Germinal center (tissue), 1 donor: ENCODE measurements at regions not wholly inside any gene's neighbourhood (a gene's known extent, or its start where the extent isn't known, plus 50 kb on each side); places are given as distances from the start of the nearest gene placed in this dataset.

ENCODE experiments used
- DNase-seq: peaks from one replicate; pipeline ENCODE4 v3.0.0; 2012; ENCODE audit warnings: mixed read lengths, low spot score

DNA sequence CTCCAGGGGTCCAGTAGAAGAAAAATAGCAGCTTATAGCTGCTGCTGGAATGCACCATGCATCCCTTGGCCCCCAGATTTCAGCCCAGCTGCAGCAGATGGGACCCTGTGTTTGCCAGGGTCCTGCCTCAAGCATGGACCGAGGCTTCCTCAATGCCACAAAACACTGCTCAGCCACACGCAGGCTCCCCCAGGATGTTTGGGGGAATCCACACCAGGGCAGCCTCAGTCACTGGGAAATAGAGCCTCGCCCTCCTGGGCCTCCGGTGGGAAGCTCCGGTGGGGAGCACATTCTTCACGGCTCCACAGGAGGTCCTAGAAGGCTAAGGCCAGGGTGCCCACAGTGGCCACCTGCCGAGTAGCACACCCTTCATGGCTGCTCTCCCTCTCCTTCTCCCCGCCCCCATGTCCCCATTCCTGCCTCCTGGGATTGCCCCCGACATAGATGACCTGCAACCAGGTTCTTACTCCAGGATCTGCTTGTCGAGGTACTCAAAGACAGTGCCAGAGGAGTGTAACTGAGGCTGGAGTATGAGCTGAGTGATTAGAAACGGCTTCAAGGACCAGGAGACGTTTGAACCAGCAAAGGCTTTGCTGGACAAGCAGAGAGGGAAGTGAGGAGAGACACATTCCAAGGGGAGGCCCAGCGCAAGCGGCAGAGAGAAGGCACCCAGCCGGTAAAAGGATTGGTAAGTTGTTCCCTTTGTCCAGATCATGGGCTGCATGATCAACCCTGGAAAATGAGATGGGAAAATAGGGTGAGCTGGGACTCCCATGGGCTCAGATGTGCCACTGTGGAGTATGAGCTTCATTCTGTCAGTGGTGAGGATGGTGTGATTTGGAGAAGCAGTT lies 110.7 kb upstream of the UQCRFS1 start:
- no peak for DNase-seq

DNA sequence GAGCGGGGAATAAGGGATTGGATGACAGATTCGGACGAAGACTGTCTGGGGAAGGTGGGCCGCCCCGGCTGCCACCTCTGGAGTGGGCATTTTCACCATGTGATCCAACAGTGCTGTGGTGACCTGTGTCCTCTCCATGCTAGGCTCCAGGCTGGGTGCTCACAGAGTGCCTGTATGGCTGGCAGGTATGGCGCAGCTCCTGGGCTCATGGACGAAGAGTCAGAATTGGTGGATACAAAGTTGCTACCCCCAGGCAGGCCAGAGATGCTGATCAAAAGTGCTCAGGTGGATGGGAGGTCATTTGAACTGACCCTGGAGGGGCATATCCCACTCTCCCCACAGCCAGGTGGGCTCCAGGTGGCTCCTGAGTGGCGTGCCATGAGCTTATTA lies 111.3 kb upstream of the UQCRFS1 start:
- no peak for DNase-seq

DNA sequence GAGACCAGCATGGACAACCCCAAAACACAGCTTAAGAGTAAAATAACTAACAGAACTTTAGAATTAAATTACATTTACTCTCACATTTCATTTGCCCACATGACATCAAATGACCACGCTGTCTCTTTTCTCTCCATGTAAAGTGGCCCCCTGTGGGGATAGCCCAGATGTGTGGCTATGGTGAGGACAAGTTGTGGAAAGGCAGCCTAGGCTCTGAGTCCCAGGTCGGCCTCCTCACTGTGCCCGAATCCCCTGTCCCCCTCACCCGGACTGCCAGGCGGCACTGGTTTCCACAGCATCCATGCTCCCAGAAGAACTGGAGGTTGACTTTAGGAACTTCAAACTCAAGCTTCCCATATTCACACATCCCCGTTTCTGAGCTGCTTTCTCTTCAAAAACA lies 111.8 kb upstream of the UQCRFS1 start:
- no peak for DNase-seq

DNA sequence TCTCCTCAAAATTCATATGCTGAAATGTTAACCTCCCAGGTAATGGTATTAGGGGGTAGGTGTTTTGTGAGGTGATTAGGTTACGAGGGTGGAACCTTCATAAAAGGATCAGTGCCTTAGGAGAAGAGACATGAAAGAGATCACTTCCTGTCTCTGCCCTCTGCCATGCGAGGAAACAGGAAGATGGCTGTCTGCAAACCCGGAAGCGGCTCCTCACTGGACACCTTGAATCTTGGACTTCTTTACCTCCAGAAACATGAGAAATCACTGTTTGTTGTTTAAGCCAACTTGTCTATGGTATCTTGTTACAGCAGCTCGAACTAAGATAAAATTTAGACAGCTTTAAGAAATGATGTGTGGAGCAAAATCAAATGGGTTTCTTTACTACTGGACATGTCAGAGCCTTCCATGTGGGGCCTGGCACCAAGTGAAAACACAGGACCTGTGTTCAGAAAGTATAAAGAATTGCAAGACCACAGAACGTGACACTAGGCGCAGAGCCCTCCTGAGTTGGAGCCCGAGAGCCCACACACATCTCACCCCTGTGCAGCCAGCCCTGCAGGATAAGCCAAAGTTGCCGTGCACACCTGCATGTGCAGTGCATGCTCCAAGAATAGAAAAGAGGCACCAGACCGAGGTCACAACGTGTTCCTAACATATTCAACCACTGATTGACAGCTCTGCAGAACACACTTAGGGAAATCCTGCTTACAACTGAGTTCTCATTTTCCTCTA lies 112.5 kb upstream of the UQCRFS1 start:
- no peak for DNase-seq

DNA sequence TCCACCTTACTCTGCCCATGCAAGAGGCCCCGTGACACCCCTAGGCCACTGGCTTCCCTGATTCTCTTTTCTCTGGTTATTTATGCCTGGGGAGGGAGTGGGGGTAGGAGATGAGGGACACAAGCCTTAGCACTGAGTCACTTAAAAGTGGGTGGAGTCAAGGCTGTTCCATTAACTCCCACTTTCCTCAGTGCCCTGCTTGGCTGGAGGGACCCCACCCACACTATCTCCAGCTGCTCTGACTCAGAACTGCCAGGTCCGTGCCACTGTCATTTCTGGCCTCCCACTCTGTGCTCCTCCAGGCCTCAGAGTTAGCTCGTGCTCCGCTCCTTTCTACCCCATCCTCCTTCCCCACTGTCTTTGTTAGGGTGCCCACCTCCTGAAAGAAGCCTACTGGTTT lies 113.4 kb upstream of the UQCRFS1 start:
- no peak for DNase-seq

DNA sequence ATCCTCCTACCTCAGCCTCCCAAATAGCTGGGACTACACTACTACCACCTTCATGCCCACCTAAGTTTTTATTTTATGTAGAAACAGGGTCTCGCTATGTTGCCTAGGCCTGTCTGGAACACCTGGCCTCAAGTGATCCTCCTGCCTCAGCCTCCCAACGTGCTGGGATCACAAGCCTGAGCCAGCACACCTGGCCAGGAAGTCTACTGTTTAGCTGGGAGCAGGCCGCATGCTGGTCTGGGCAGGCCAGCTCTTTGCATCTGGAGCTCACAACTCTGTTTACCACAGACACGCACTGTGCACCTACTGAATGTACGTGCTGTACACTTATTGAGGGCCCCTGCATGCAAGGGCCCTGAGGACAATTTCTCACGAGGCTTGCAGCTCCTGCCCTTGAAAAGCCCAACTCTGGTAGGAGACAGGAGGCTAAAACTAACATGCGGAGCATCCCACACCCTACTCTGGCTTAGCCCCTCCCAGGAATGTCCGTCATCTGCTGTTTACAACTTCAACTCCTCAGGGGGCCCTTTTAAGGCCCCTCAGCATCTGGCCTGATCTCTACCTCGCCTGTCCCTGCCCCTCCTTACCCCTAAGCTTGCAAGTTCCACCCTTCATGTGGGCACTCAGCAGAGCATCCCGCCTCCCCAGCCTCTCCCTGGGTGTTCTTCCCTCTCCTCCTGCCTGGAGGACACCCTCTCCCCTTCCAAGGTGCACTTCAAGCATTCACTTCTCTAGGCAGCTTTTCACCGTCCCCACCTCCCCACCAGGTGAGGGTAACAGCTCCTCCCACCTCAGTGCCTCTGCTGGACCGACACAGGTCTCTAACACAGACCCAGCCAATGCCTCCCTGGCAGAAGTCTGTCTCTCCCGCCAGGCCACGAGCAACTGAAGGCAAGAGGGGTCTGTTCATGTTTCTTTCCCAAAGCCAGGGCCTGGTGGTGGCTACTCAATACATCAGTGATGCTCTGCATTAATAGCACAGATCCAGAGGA lies 114.2 kb upstream of the UQCRFS1 start:
- DNase-seq = no peak

DNA sequence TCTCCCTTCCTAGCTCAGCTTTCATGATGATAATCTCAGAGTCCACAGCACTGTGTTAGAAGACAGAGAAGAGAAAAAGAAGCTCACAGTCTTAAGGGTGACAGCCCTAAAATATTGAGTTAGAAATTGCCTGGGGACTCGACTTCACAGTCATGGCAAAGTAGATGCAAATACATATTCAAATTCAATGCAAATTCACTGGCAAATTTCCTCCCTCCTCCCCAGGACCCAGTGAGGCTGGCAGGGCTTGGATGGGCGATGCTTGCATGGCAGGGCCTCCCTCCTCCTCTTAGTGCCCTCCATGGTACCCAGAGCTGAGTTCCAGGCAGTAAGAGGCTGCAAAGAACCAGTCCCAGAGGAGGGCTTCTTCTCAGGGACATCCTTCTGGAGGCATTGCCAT lies 115.6 kb upstream of the UQCRFS1 start:
- no peak for DNase-seq

DNA sequence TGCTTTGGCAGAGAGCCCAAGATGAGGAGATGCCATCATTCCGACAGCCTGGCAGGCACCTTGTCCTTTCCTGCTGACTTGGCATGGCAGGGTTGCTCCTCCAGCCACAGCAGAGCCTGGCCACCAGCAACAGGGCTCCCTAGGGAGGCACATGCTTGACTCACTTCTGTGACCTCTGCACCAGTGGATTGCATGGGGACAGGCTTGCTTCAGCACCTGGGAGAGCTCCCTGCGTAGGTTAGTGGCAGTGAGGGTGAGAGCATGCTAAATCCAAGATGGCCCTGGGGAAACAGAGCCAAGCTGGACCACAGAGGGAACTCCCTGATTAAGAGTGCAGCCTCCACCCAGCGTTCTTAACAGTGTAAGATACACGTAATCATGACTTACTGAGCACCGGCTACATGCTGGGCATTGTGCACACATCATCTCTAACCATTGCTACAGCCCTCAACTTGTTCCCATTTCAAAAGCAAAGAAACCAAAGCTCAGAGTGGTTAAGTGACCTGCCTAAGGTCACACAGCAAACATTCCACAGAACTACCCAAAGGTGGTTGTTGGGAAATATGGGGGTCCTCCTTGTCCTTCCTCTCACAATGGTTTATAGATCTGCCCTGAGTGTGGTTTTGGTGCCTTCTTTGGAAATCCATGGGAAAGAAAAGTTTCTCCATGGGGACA lies 116.6 kb upstream of the UQCRFS1 start:
- DNase-seq = no peak

DNA sequence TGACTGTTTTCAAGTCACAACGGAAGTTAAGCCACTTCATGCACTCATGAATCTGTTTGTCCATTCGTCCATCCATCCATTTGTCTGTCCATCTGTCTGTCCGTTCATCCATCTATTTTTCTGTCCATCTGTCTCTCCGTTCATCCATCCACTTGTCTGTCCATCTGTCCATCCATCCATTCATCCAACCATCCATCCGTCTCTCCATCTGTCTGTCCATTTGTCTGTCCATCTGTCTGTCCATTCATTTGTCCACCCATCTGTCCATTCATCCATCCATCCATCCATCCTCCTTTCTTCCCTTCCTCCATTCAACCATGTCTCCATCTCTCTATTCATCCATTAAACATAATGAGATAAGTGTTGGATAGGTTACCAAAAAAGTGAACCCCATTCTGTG lies 123.5 kb upstream of the UQCRFS1 start:
- DNase-seq = no peak

DNA sequence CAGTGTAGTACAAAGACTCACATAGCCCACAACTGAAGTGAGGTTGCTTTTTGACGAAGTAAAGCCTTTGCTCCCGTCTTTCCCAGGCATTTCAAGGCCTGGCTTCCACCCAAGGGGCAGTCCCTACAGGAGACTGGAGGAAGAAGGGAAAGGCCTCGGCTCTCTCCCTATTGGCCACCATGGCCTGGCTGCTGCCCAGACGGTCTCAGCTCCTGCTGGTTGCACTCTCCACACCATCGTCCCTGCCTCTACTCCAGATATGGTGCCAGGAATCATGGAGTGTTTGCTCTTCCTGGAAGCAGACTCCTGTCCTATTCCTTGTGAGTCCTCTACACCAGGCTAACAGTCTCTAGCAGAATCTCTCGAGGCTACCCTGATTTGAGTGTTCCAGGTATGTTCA lies 124.1 kb upstream of the UQCRFS1 start:
- DNase-seq = no peak

DNA sequence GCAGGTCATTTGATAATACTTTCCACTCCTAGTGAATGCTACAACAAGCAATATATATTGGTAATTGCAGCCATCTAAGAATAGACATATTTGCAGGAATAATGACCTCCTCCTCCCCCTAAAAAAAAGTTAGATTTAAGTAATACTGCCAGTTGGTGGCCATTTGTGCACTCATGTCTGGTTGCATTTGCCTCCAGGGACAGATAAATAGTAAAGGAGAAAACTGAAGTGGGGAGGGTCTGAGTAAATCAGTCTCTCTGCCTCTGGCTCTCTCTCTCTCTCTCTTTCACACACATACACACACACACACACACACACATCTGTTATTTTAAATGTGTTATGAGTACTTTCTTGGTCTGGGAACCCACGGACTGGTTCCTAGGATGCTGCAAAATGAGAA lies 125.5 kb upstream of the UQCRFS1 start:
- no peak for DNase-seq

DNA sequence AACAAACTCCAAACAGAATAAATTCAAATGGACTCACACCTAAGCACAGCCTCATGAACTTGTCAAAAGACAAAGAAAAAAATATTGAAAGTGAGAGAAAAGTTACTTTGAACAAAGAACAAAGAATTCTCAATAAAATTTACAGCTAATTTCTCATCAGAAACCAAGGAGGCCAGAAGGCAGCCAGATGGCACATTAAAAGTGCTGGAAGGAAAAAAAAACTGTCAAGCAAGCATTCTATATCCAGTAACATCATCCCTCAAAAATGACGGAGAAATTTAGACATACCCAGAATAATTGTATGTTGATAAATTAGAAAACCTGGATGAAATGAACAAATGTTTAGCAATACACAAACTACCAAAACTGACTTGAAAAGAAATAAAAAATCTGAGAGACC lies 129.8 kb upstream of the UQCRFS1 start:
- DNase-seq = no peak

DNA sequence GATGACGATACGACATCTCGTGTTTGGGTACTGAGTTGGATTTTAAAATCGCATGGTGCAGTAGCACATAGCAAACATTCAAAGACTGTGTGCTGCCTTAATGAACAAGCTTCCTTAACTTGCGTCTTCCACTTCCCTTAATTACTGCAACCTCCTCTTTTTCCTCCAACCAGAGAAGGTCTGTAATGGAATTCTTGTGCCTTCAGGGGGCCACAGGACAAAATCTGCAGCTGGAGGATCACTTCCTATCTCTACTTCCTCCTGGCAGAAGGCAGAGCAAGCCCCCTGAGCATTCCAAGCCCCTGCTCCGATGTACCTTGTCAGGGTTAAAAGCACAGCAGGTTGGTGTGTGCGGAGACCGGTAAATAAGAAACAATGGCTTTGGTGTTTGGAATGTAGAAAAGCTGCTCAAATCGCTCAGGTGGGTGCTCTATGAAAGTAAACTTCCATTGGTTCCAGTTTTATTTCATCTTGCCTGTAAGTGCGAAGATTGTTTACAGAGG lies 151.3 kb upstream of the UQCRFS1 start:
- no peak for DNase-seq

DNA sequence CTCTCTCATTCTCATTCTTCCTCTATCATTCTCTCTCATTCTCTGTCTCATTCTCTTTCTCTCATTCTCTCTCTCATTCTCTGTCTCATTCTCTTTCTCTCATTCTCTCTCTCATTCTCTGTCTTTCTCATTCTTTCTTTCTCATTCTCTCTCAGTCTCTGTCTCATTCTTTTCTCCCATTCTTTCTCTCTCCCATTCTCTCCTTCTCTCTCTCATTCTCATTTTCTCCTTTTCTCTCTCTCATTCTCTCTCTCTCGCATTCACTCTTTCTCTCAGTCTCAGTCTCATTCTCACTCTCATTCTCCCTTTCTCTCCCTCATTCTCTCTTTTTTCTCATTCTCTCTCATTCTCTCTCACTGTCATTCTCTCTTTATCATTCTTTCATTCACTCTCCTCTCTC lies 152.0 kb upstream of the UQCRFS1 start:
- no peak for DNase-seq

DNA sequence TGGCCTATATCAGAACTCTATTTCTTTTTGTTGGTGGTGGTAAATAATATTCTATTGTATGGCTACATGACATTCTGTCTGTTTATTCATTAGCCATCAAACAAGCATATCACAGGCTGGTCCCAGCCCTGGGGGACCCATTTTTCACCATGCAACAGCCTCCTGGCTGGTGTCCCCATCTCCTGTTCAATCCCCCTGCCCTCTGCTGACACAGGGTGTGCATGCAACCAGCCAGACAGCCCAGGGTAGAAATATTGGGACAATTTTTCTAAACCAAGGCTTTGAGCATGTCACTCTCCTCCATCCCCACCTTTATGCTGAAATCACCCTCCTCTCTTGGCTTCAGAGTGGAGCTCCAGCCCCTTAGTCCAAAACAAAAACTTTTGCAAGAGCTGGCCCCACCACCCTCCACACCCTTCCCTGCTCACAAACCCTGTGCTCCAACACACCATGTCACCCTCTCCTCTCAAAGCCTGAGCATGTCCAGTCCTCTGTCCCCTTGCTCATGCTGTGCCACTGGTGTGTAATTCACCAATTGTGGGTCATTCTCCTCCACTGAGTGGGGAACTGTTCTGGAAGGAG lies 153.0 kb upstream of the UQCRFS1 start:
- DNase-seq = no peak

DNA sequence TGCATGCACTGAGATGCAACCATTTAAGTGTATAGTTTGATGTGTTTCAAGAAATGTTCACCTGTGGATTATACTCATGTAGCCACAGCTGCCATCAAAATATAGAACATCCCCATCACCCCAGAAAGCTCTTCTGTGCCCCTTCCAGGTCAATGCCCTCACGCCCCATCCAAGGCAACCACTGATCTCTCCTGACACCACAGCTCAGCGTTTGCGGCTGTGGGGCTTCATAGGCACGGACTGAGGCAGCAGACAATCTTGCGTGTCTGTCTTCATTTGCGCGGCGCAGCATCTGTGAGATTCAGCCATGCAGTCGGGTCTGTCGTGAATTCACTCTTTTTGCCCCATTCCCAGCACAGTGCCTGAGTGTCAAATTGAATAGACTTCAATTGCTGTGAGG lies 153.8 kb upstream of the UQCRFS1 start:
- no peak for DNase-seq

DNA sequence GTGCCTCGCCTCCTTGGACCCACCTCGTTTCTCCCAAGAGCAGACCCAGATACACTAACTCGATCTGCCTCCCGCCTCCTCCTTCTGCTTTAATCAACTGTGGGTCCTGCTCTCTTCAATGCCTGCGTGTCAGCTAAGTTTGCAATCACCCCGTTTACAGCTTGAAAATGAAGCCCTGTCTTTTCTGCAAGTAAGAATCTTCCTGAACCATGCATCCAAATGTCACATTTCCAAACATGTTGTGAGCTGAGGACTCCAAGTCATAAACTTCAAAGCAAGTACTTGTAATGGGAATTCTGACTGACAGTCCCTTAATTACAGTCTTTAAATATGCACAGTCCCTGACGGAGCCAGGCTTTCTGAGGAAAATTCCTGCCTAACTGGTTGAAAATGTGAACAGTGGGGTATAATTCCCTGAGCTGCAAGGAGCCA lies 154.9 kb upstream of the UQCRFS1 start:
- DNase-seq = no peak

DNA sequence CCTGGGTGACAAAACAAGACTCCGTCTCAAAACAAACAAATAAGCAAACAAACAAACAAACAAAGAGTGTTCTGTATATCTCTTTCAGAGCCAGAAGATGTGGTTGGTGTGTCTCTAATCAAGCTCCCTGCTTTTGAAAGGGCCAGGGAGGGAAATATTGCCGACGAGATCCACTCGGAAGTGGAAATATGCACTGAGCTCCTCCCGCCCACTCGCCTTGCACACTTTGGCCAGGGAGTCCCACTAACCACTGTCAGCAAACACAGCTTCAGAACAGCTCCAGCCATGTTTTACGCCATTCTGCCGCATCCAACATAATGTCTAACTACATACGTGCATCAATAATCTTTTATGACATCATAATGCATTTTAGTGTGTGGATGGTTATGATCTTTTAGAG lies 155.5 kb upstream of the VSTM2B start:
- no peak for DNase-seq

DNA sequence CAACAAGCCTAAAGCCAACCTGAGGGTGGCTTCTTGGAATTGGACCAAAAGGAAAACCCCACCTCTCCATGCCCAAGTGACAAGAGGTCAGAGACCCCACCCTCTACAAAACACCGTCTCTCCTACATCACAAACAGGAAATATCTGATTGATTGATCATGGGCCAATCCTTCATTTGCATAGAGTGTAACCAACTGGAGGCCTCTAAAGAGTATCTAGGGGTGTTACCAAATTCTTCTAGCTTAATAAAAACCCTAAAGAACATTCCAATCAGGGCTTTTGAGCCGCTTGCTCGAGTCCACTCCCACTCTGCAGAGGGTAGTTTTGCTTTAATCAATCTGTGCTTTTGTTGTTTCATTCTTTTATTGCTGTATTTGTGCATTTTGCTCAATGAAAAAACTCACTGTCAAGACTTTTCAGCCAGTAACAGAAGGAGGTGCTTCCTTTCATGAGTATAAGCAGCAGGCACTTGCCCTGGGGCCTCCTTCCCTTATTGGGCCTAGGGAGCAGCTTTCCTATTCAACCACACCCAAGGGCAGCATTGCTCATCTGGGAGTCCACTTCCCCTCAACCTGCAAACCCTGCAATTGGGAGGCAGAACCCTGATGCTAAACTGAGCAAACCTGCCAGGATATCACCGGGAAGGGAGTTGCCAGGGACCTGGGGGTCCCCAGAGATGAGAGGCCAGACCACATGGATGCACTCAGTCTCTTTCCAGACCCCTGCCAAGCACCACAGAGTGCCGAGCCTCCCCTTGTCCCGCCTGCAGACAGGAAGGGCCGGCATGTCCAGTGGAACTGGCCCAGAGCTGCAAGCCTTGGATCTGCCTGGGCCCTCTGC lies 154.3 kb upstream of the VSTM2B start:
- DNase-seq = no peak

DNA sequence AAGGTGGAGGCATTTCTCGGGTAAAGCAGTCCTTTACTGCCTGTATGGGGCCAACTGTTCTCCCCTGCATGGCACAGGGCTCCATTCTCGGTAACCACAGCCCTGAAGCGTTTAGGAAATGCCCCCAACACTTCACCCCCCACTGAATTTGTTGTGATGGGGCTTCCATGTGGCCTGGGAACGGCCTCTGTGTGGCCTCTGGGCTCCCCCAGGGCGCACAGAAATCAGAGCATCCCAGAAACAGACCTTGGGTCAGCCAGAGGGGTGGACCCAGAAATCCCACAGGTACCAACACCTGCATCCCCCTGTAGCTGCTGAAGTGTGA lies 153.7 kb upstream of the VSTM2B start:
- DNase-seq = no peak
